HG03521 (cell line): ENCODE measurements at regions not wholly inside any gene's neighbourhood (a gene's known extent, or its start where the extent isn't known, plus 50 kb on each side); places are given as distances from the start of the nearest gene placed in this dataset.

ENCODE experiments used
- ATAC-seq: cut with Tn5 transposase; IDR thresholded peaks from one replicate; pipeline ENCODE4 v1.9.1; 2021; ENCODE audit warnings: mild to moderate bottlenecking, moderate library complexity; ENCODE audit not compliant: unreplicated experiment

GRCh38 chr16:27123795-27124409 lies 57.2 kb downstream of the C16orf82 start:
- no peak for ATAC-seq

DNA sequence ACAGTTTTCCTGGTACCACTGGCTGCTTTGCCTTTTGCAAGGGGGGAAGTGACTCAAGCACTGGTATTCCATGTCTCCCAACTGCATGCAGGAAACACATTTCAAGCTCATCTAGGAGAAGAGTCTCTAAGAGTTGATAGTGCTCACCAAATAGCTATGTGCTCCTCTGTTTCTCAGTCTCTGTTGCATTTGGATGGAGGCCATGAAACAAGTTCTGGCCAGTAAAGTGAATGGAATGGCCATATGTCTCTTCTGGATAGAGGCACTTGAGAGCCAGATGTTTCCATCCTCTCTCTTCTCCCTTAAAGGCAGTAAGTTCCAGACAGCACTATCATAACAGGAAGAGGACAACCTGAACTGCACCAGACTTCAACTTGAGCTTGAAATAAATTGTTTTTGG lies 60.6 kb downstream of the C16orf82 start:
- no peak for ATAC-seq

DNA sequence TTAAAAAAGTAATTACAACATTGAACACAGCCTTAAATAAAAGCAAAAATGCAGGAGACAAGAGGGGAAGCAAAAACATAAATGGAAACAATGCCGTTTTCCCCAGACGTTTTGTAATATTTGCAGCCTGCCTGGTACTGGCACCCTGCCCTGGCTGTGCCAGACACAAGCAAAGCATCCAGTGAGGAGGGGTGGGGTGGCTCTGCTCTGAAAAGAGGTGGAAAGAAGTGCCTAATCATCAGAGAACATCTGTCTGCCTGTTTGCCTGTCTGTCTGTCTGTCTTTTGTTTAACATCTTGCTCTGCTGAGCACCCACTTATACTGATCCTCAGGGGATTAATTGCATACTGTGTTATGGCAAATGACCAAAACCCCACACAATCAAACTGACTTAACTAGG lies 62.7 kb downstream of the C16orf82 start:
- no peak for ATAC-seq

- ATAC-seq: no peak
Observed at GRCh38 chr16:27138257-27138656, 65.1 kb upstream of the KDM8 start.

DNA sequence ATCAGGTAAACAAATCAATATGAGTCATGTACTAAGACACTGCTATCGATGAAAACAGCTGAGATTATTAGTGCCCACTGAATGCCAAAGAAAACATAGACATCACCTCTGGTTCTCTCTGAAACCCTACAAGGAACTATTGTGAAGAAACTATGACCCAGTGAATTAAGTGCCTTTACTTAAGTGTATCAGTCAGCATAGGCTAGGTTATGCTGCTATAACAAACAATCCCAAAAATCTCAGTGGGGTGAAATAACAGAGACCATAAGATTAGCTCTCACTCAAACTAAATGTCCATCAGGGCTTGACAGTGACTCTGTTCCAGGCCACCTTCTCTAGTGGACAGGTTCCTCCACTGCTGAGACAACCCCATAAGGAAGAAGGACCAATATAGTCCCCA lies 57.7 kb upstream of the KDM8 start:
- ATAC-seq: no peak

GRCh38 chr16:27149986-27150385 lies 53.3 kb upstream of the KDM8 start:
- peak; percentile 62 for ATAC-seq

DNA sequence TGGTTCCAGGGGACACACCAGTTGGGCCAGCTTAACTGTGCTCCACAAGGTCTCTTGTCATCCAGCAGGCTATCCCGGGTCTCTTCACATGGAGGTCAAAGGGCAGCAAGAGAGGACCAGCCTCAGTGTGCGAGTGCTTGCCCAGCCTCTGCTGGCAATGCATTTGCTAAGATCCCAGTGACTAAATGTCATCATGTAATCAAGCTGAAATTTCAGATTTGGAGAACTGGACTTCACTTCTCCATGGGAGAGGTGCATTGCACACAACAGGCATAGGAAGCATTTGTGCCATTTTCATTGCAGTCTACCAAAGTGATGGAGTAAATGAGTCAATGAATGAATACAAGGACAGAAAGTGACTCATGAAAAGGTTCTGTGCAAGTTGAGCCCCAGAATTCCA lies 51.2 kb upstream of the KDM8 start:
- no peak for ATAC-seq

DNA sequence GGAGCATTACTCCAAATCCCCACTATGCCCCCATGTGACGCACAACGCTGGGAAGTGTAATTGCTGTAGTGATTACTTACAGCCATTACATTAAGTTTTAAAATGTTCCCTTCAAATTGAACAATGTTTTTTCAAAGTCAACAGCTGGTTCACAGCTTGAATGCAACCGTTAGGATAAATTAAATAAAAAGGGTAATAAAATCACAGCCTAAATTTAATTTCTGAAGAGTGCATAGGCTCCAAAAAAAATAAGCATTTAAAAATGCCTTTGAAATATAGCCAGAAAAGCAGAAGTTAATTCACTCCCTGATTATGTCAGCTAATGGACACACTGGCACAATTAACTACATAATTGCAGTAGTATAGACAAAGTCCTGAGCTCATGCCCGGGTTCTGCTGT lies 50.5 kb upstream of the KDM8 start:
- ATAC-seq: no peak
